H4 (cell line): ENCODE measurements at regions not wholly inside any gene's neighbourhood (a gene's known extent, or its start where the extent isn't known, plus 50 kb on each side); places are given as distances from the start of the nearest gene placed in this dataset.
"Not testable (repeated sequence)": the region's sequence is repeated elsewhere in the genome, so short reads cannot be mapped to it uniquely, and the experiment has no call there.

Experiments
- DNase-seq: peaks from one replicate; pipeline ENCODE4 v3.0.0-alpha.2; 2015; ENCODE audit warnings: low spot score

DNA sequence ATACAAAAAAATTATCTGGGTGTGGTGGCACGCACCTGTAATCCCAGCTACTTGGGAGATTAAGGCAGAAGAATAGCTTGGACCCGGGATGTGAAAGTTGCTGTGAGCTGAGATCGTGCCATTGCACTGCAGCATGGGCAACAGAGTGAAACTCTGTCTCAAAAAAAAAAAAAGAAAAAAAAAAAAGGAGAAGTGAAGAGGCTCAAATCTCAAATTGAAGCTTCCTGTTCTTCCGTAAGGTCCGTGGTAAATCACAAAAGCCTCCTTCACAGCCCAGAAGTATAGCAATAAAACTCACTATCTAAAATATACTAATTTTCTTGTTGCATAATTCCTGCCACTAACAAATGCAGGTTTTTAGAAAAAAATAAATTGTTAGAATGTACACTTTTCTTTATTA is 498.2 kb upstream of the BRINP3 start:
- no peak for DNase-seq

DNA sequence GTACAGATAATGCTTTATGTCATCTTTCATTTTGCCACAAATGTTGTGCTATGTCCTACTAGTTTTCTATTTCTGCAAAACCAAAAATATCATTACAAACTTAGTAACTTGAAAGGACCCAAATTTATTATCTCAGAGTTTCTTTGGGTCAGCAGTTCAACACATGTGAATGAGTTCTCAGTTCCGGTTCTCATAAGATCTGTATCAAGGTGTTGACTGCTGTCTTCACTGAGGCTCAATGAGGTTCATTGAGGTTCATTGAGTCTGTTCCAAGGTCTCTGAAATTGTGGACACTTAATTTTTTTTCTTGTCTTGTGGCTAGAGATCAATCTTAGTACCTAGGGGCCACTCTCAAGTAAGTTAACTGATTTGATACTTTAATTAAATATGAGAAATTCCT is 525.1 kb upstream of the BRINP3 start:
- no peak for DNase-seq

DNA sequence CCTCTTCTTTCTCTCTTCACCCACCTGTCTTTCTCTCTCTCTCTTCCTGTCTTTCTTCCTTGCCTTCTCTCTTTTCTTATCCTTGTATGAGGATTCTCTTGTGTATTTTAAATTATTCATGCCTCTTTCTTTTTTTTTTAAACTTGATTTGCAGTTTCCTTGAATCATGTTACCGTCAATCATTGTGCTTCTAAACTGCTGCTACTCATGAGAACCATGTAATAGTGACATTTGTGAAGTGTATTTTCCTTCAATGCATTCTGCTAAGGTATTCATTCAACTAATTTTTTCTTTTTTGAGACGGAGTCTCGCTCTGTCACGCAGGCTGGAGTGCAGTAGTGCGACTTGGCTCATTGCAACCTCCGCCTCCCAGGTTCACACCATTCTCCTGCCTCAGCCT is 539.1 kb upstream of the BRINP3 start:
- DNase-seq = no peak

DNA sequence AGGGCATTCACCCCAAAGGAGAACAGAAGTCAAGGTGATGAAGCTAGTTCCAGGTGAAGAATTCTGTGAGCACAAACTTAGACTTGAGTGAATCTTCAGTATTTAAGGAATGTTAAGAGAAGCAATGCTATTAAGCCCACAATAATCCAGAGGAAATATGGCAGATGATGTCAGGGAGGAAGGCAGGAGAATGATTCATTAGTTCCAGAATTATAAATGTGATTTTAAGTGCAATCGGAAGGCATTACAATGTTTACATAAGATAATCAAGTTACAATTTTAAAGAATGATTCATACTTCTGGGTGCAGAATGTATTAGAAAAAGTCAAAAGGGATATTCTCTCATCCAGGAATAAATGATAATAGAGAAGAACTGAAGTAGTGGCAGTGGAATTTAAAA is 545.2 kb upstream of the BRINP3 start:
- DNase-seq = peak; percentile 11

DNA sequence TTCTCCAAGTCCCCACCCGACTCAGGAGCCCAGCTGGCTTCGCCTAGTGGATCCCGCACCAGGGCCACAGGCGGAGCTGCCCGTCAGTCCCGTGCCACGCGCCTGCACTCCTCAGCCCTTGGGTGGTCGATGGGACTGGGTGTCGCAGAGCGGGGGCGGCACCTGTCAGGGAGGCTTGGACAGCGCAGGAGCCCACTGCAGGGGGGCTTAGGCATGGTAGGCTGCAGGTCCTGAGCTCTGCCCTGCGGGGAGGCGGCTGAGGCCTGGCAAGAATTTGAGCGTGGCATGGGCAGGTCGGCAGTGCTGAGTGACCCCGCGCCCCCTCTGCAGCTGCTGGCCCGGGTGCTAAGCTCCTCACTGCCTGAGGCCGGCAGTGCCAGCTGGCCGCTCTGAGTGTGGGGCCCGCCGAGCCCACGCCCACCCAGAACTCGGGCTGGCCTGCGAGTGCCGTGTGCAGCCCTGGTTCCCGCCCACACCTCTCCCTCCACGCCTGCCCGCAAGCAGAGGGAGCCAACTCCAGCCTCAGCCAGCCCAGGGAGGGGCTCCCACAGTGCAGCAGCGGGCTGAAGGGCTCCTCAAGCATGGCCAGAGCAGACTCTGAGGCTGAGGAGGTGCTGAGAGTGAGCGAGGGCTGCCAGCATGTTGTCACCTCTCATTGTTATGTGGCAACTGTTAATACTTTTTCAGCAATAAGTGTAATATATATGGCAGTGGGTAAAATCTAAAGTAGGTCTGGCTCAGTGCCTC is 548.4 kb upstream of the BRINP3 start:
- no peak for DNase-seq

DNA sequence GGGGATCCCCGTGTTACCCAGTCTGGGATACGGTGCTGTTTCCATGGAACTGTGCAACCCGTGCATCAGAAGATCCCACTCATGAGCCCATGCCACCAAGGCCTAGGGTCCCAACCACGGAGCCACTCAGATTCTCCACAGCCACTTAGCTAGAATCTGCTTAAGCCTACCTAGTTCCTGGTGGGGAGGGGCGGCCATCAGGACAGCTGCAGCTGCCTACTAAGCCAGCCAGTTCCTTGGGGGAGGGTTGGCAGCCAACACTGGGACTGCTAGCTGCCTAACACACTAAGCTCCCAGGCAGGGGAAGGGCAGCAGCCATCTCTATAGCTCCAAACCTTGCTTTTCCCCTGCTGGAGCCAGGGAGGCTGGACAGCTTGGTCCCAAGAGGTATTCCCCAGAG is 549.2 kb upstream of the BRINP3 start:
- no peak for DNase-seq

DNA sequence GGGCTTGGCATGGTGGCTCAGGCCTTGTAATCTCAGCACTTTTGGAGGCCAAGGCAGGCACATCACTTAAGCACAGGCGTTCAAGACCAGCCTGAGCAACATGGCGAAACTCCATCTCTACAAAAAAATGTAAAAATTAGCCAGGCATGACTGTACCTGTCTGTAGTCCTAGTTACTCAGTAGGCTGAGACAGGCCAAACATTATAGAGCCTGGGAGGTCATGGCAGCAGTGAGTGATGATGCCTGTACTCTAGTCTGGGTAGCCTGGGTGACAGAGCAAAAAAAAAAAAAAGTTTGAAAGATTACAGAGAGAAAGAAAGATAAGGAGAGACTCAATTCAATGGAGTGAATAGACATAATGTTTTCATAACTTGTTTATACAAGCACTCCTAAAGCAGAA is 556.5 kb upstream of the BRINP3 start:
- DNase-seq = no peak

DNA sequence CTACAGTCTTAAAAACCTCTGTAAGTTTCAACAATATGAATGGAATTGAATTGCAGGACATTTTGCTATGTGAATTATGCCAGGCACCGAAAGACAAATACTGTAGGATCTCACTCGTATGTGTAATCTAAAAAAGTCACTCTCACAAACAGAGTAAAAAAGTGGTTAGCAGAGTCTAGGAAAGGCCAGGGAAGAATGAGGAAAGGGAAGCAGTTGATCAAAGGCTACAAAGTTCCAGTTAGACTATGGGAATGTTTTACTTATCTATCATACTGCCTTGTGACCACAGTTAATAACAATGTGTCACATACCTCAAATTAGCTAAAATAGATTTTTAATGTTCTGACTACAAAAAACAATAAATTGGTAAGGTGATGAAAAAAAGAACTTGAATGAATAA is 565.4 kb upstream of the BRINP3 start:
- no peak for DNase-seq

DNA sequence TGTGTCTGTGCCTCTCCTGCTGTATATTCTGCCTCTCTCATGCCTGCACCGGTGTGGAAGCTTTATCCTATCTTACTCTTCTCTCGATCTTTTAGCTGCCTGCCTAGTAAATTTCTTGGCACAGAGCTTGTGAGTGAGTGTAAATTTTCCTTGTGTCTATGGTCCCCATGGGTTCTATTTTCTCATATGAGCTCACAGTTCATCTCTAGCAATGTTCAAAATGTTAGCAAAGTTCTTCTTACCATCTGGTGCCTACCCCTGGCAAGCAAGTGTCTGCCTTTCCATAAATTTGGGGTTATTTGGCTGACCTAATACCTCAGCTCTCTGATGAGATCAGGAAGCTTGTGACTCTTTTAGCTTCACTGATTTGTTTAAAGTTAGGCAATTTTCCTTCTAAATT is 572.1 kb upstream of the BRINP3 start:
- no peak for DNase-seq

DNA sequence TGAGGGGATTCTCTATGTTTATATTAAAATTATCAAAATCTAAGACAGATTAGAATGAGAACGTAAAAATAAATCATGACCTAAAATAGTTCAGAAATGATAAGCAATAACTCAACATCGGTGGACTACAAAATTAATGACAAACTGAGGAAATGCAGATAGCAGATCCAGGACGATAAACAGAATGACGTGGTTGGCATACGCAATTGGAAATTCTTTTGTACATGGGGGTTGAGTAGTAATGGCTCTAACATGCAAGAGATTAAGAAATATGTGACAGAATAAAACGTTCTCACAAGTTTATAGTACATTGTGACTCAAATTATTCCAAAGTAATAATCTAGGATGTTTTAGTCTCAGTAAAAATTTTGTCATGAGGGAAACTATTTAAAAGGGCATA is 575.2 kb upstream of the BRINP3 start:
- no peak for DNase-seq

DNA sequence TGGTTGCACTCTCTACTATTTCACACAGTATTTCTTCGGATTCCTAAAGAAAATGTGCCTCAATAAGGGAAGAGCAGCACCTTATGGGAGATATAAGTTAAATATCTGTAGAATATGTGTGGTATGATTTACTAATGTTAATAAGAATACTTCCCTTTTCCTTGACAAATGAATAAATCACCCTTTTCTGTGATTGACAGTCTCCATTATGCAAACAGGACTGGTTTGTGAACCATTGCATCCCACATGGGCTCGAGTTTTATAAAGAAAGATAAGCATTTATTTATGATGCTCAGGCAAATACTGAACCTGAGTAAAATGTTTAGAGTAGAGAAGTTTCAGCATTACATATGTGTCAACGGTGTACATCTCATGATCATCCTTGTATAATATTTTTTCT is 587.7 kb upstream of the BRINP3 start:
- DNase-seq = no peak

DNA sequence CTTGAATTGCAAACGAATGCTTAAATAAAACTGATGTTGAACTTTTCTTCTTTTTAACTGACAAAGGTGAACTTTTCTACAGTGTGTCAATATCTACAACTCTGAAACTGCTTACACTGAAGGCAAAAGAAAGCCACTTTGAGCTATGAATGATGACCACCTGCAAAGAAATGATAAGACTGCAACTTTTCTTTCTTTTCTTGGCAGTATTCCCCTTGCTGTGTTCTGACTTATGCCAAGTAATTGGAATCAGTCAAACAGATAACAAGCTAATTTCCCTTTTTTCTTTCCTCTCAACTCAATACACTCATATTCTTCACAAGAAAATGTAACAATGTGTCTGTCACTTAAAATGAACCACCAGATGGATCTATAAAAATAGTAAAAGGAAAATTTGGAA is 588.1 kb upstream of the BRINP3 start:
- DNase-seq = no peak

DNA sequence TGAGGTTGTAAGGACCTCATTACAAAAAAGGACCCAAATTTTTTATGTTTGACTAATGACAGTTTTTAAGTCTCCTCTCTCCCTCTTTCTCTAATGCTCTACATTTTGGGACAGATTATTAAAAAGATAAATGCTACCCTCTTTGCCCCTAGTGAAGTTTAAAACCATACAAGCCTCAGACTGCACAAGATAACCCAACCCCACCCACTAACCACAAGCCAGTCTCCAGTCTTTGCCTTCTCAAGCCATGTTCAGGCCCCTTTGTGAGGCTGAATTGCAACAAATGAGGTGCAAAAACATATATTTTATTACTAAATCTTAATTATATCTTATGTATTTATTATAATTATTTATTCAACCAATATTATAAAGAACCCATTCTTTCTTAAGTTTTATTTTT is 597.2 kb upstream of the BRINP3 start:
- no peak for DNase-seq

DNA sequence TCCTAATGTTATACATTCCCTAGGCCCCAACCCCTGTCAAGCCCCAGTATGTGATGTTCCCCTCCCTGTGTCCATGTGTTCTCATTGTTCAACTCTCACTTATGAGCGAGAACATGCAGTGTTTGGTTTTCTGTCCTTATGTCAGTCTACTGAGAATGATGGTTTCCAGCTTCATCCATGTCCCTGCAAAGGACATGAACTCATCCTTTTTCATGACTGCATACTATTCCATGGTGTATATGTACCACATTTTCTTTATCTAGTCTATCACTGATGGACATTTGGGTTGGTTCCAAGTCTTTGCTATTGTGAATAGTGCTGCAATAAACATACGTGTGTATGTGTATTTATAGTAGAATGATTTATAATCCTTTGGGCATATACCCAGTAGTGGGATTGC is 605.4 kb upstream of the BRINP3 start:
- DNase-seq = not testable (repeated sequence)

DNA sequence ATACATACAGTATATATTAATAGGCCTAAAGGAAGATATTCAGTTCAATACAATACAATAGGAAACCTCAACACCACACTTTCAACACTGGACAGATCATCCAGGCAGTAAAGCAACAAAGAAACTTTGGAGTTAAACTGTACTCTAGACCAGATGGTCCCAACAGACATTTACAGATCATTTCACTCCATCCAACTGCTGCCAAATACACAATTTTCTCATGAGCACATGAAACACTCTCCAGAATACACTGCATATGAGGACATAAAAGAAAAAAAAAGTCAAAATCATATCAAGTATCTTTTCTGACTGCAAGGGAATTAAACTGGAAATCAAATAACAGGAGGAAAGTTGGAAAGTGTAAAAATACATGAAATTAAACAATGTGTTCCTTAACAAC is 607.5 kb upstream of the BRINP3 start:
- no peak for DNase-seq

DNA sequence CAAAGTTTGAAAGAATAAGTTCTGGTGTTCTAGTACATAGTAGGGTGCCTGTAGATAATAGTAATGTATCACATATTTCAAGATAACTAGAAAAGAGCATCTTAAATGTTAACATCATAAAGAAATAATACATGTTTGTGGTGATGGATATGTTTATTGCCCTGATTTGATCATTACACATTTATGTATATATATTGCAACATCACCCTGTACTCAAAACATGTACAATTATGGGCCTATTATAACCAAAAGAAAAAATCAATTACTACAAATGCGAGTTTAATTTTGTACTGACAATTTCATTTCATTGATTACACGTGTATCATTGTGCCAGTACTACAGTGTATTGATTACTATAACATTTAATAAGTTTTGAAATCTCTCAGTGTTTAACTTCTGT is 609.2 kb upstream of the BRINP3 start:
- no peak for DNase-seq

DNA sequence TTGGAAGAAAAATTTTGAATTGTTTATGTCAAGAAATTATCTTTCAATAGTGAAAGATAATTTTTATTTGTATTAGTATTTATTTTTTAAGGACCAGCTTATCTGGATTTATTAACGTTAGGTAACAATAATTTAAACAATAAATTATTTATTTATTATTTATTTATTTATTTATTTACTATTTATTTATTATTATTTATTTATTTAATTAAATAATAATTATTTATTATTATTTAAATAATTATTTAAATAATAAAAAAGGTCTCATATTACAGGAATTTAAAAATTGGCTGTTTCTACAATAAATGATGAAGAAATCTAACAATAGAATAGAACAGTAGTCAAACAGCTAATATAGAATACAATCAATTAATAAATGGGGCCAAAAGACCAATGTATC is 618.7 kb upstream of the BRINP3 start:
- no peak for DNase-seq

DNA sequence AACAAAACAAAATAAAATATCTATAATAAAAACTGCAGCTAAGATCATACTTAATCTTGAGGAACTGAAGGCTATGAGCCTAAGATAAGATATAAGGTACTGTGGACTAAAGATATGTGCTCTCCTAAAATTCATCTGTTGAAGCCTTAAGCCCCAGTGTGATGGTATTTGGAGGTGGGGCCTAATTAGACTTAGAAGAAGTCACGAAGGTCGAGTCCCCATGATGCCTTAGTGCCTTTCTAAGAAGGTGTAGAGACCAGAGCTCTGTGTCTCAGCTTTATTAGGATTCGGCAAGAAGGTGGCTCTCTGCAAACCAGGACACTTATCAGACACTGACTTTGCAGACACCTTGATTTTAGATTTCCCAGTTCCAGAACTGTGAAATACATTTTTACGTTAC is 622.0 kb upstream of the BRINP3 start:
- DNase-seq = no peak

DNA sequence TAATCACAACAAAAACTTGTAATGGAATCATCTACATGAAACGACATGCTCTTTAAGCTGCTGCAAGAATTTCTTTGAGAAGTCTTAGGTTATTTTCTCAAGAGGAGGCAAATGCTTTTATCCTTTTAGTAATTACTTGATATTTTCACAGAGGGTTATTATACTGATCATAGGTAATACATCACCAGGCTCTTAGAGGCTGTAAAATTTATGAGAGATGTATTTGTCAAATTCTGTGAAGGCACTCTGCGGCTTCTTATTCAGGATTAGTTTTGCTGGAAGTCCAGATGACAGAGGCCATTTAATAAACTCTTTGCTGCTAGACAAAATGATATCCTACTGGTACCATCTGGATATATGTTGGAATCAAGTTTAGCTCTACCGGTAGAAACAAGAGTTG is 624.3 kb upstream of the BRINP3 start:
- no peak for DNase-seq

DNA sequence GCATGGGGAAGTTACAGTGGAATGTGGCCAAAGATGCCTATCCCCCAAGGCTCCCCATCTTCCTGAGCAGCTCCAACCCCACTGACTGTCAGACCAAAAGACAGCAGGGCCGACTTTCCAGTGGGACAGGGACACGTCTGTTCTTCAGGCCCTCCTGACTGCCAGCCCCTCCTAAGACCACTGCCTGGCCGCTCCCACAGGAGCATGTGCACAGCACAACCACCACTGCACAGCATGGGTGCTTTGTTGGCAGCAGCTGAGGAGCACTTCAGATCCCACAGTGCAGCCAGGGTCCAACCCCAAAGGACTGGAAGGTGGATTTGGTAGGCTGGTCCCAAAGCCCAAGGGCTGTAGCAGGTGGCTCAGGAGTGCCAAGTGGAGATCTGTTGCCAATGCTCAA is 648.3 kb upstream of the BRINP3 start:
- DNase-seq = no peak

DNA sequence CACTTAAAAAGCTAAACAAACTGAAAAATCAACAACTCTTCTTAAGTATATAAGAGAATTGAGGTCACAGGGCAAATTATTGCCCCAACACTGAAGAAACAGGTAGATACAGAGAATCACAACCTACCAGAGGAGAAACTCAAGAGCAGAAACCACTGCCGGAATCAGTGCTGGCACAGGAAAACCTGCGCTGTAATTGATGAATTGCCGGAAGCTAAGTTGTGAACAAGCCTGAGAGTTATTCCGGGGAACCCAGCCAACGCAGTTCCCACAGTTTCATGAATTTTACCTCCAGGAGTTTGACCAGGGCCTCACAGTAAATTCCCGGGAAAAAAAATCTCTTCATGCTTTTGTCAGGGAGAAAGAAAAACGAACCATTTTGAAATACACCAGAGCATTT is 657.1 kb upstream of the BRINP3 start:
- DNase-seq = no peak

DNA sequence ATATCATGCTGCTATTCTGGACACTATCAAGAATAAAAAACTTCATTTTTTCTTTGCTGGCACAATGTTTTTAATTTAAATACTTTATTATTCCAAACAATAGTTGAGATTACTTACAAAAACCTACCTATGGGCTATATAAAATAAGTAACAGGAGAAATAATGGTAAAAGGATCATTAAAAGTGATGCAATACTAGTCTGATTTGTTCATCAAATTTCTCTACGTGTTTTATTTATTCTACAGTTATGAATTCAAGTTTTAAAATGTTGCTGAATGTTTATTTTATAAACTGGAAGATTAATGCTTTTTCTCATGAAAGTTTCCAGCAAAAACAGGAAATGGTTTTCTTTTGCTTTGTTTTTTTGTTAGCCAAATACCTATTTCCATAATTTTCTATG is 662.4 kb upstream of the BRINP3 start:
- DNase-seq = no peak

DNA sequence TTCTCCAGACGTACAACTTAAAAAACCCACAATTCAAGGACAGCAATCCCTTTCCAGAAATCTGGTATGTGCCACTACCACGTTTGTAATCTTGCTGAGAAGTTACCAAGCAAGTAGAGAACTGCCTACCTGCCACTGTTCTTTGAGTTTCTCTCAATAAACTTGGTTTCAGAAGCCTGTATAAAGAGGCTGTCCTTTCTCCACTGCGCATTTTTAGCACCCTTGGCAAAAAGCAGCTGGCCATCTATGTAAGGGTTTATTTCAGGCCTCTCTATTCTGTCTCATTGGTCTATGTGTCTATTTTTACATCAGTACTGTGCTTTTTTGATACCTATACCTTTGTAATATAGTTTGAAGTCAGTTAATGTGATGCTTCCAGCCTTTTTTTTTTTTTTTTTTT is 665.1 kb upstream of the BRINP3 start:
- DNase-seq = no peak

DNA sequence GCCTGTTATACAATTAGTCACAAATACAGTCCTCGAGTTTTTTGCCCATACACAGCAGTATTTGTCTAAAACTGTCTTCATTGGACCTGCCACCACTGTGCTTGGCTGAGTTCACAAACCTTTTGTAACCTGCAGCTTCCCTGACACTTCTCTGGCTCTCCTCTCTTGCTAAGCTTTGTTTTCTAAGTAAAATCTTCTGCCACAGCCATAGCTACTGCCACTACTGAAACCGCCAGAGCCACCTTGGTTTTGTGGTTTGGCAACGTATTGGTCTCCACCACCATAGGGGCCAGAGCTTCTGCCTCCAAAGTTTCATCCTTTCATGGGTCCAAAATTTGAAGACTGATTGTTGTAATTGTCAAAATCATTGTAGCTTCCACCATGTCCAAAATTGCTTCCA is 668.2 kb upstream of the BRINP3 start:
- DNase-seq = no peak
